Panc1 (cell line): ENCODE measurements at regions not wholly inside any gene's neighbourhood (a gene's known extent, or its start where the extent isn't known, plus 50 kb on each side); places are given as distances from the start of the nearest gene placed in this dataset.

ENCODE experiments used
- ATAC-seq: fragments of 200-7000 bp; cut with Tn5 transposase; 2 replicates; pipeline ENCODE4 v1.9.1; 2020; ENCODE audit warnings: mild to moderate bottlenecking, moderate library complexity
- BruUV-seq: library from RNA; stranded (reverse); fragments of 400-500 nt; replicated peaks from 2 replicates; lab custom pipeline; 2021; lab: Mats Ljungman, UMichigan
- CTCF ChIA-PET: fragments of 300-600 bp; sonication (Branson Sonifier 250); formaldehyde crosslinking; loops from one replicate; lab custom pipeline; 2022; ENCODE audit warnings: antibody characterized with exemption; lab: Charles Lee
- POLR2A ChIA-PET: fragments of 300-600 bp; sonication (Branson Sonifier 250); formaldehyde crosslinking; loops from one replicate; lab custom pipeline; 2022; ENCODE audit warnings: antibody characterized with exemption; lab: Charles Lee
- DNase-seq: peaks from one replicate; pipeline ENCODE4 v3.0.0-alpha.2; 2010; ENCODE audit warnings: low read depth, low spot score
- H3K27ac ChIP-seq: 2 replicates; pipeline ENCODE4 v1.5.1; 2011; ENCODE audit warnings: mild to moderate bottlenecking, low read length, inconsistent platforms
- H3K27me3 ChIP-seq: fragments of 200-500 bp; sonication (Bioruptor generic); 2 replicates; pipeline ENCODE4 v1.6.0; 2014; ENCODE audit warnings: low read length, inconsistent platforms; ENCODE audit not compliant: control insufficient read depth, insufficient read depth
- H3K36me3 ChIP-seq: fragments of 200-500 bp; sonication (Bioruptor generic); 2 replicates; pipeline ENCODE4 v1.5.1; 2014; ENCODE audit warnings: inconsistent platforms, mild to moderate bottlenecking, low read length, moderate library complexity; ENCODE audit not compliant: control insufficient read depth, insufficient read depth
- H3K4me1 ChIP-seq: 2 replicates; pipeline ENCODE4 v1.5.1; 2011; ENCODE audit warnings: inconsistent platforms, mild to moderate bottlenecking, low read length, moderate library complexity; ENCODE audit not compliant: control insufficient read depth, insufficient read depth
- H3K4me3 ChIP-seq, 2 experiments: 2 replicates each; pipeline ENCODE4 v1.5.1; 2011 to 2012; ENCODE audit warnings: low read depth in 2 of 2, low read length in 2 of 2, mild to moderate bottlenecking in 2 of 2, inconsistent platforms in 1 of 2, moderate library complexity in 1 of 2
- H3K9me3 ChIP-seq: fragments of 200-500 bp; sonication (Bioruptor generic); 2 replicates; pipeline ENCODE4 v1.5.1; 2014; ENCODE audit warnings: low read depth, mild to moderate bottlenecking, inconsistent platforms, low read length, moderate library complexity; ENCODE audit not compliant: control insufficient read depth, insufficient read depth
- POLR2AphosphoS5 ChIP-seq: IDR thresholded peaks from 2 replicates; pipeline ENCODE4 v1.6.1; 2012; ENCODE audit warnings: mild to moderate bottlenecking, low read depth, low read length, moderate library complexity
- REST ChIP-seq, 2 experiments: IDR thresholded peaks; 2 replicates each; pipeline ENCODE4 v1.6.1; 2011 to 2012; ENCODE audit warnings: low read depth in 2 of 2, control low read depth in 1 of 2, low read length in 1 of 2, mild to moderate bottlenecking in 1 of 2, moderate library complexity in 1 of 2; ENCODE audit not compliant: insufficient read depth in 1 of 2
- SIN3A ChIP-seq: IDR thresholded peaks from 2 replicates; pipeline ENCODE4 v1.6.1; 2012; ENCODE audit warnings: low read depth, mild to moderate bottlenecking, low read length, moderate library complexity, borderline replicate concordance; ENCODE audit not compliant: insufficient read depth
- TCF7L2 ChIP-seq: IDR thresholded peaks from 2 replicates; pipeline ENCODE4 v1.6.1; 2011; ENCODE audit warnings: mild to moderate bottlenecking, low read depth, low read length, inconsistent platforms
- in situ Hi-C: cut with HindIII; loops from 2 replicates; pipeline ENCODE4 v1.10.0; 2016; ENCODE audit warnings: low sequenced_read_pairs, low pct_unique_long_range_greater_than_20kb
- intact Hi-C: fragments of 100-400 bp; cut with micrococcal nuclease; formaldehyde crosslinking; loops from one replicate; pipeline ENCODE4 v1.10.0; 2022; ENCODE audit not compliant: unreplicated experiment
- TF ChIP-seq, protein P1 (sequence below): fragments of 450-650 bp; IDR thresholded peaks from 2 replicates; pipeline ENCODE4 v1.5.1; 2017; ENCODE audit warnings: mild to moderate bottlenecking

- Histone ChIP-seq H3K4me1 (no peaks in the 10 kb centered on the region), H3K27me3 (no peaks in the 10 kb centered on the region; the same call in 1 of the 2 replicates), H3K36me3 (no peaks in the 10 kb centered on the region), H3K9me3 (no peaks in the 10 kb centered on the region), H3K27ac (no peak overlapping the region), H3K4me3 (no peak overlapping the region)
- in situ Hi-C loops (no loop called here), intact Hi-C loops (no loop called here)
- ATAC-seq: no peak
- no peak for DNase-seq
- POLR2A ChIA-PET: no interaction called here
- no TSS peak for BruUV-seq
- CTCF ChIA-PET: no interaction called here
- TF ChIP-seq, protein P1, sequence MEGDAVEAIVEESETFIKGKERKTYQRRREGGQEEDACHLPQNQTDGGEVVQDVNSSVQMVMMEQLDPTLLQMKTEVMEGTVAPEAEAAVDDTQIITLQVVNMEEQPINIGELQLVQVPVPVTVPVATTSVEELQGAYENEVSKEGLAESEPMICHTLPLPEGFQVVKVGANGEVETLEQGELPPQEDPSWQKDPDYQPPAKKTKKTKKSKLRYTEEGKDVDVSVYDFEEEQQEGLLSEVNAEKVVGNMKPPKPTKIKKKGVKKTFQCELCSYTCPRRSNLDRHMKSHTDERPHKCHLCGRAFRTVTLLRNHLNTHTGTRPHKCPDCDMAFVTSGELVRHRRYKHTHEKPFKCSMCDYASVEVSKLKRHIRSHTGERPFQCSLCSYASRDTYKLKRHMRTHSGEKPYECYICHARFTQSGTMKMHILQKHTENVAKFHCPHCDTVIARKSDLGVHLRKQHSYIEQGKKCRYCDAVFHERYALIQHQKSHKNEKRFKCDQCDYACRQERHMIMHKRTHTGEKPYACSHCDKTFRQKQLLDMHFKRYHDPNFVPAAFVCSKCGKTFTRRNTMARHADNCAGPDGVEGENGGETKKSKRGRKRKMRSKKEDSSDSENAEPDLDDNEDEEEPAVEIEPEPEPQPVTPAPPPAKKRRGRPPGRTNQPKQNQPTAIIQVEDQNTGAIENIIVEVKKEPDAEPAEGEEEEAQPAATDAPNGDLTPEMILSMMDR: no peak
- TF ChIP-seq POLR2AphosphoS5 (no peak), TCF7L2 (no peak), REST (IDR thresholded peaks at IDR 0.05; ENCODE audit: insufficient read depth in 1 of 2, low read depth in 2 of 2, low read length in 1 of 2) (no peak), SIN3A (no peak)
These were observed 139.8 kb downstream of the DHX35 start for GRCh38 chr20:39101895-39102294.

GRCh38 chr20:39100691-39101090 is 138.5 kb downstream of the DHX35 start:
- Histone ChIP-seq H3K4me1 (no peaks in the 10 kb centered on the region), H3K36me3 (no peaks in the 10 kb centered on the region), H3K9me3 (no peaks in the 10 kb centered on the region), H3K27ac (no peak overlapping the region), H3K4me3 (no peak overlapping the region), H3K27me3 (no peaks in the 10 kb centered on the region; the same call in 1 of the 2 replicates)
- ChIA-PET CTCF (no interaction called here), POLR2A (no interaction called here)
- DNase-seq: no peak
- intact Hi-C loops (no loop called here), in situ Hi-C loops (no loop called here)
- TF ChIP-seq, protein P1: no peak
- TF ChIP-seq POLR2AphosphoS5: no peak
- TF ChIP-seq SIN3A: no peak
- no peak for TF ChIP-seq REST (IDR thresholded peaks at IDR 0.05; ENCODE audit: insufficient read depth in 1 of 2, low read depth in 2 of 2, low read length in 1 of 2)
- no peak for TF ChIP-seq TCF7L2
- BruUV-seq: no TSS peak
- no peak for ATAC-seq
